ENCODE measurements at regions not wholly inside any gene's neighbourhood (a gene's known extent, or its start where the extent isn't known, plus 50 kb on each side); places are given as distances from the start of the nearest gene placed in this dataset.

DNA sequence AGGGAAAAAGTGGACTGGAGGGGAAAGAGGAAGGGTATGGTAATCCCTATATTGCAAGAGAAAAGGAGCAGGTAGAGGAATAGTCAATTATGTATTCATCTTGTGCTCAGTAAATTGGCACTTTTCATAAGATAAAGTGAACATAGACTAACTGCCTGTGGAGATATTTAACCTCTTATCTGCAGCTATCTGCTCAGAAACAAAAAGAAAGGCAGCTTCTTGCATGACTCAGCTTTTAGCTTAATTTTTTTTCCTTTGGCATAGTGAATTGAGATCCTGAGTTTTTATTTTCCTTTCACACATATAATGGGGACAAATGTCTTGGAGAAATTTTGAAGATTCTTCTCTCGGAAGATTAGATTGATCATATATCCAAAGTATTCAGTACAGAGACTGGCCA lies 127.6 kb upstream of the F3 start:
- no peaks in the 10 kb centered on the region for H3K27me3 Mint-ChIP-seq (ENCODE audit: insufficient read depth, unreplicated experiment)
- no peak for DNase-seq
- no peaks in the 10 kb centered on the region for H3K9me3 Mint-ChIP-seq (ENCODE audit: unreplicated experiment)
- H3K9me3 ChIP-seq = peaks cover 4% of the 10 kb centered on the region; the same call in 1 of the 2 replicates
- H3K36me3 ChIP-seq (ENCODE audit: control insufficient read depth, insufficient read depth, low read length) = no peaks in the 10 kb centered on the region
- H3K4me1 Mint-ChIP-seq (ENCODE audit: low read depth, unreplicated experiment) = peaks cover 10% of the 10 kb centered on the region
- H3K27ac Mint-ChIP-seq (ENCODE audit: unreplicated experiment) = no peak overlapping the region
- ChIA-PET POLR2A (no interaction called here), CTCF (no interaction called here)
- intact Hi-C loops (cut with micrococcal nuclease; ENCODE audit: unreplicated experiment) = no loop called here
- H3K4me1 ChIP-seq = peaks cover 14% of the 10 kb centered on the region; the same call in 1 of the 2 replicates
- TF ChIP-seq, protein P1, sequence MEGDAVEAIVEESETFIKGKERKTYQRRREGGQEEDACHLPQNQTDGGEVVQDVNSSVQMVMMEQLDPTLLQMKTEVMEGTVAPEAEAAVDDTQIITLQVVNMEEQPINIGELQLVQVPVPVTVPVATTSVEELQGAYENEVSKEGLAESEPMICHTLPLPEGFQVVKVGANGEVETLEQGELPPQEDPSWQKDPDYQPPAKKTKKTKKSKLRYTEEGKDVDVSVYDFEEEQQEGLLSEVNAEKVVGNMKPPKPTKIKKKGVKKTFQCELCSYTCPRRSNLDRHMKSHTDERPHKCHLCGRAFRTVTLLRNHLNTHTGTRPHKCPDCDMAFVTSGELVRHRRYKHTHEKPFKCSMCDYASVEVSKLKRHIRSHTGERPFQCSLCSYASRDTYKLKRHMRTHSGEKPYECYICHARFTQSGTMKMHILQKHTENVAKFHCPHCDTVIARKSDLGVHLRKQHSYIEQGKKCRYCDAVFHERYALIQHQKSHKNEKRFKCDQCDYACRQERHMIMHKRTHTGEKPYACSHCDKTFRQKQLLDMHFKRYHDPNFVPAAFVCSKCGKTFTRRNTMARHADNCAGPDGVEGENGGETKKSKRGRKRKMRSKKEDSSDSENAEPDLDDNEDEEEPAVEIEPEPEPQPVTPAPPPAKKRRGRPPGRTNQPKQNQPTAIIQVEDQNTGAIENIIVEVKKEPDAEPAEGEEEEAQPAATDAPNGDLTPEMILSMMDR (IDR thresholded peaks at IDR 0.05; ENCODE audit: insufficient read depth in 1 of 2, low read depth in 1 of 2, low read length in 1 of 2, severe bottlenecking in 1 of 2, unreplicated experiment in 1 of 2) = no peak
- H3K4me3 Mint-ChIP-seq (ENCODE audit: unreplicated experiment) = no peak overlapping the region
- no peaks in the 10 kb centered on the region for H3K27me3 ChIP-seq (replicated peaks; ENCODE audit: control insufficient read depth, insufficient read depth, low read length)
- BruUV-seq (replicated peaks) = no TSS peak
- no peaks in the 10 kb centered on the region for H3K36me3 Mint-ChIP-seq (ENCODE audit: insufficient read depth, unreplicated experiment)
- no peak overlapping the region for H3K4me3 ChIP-seq (ENCODE audit: low read depth, low read length)

DNA sequence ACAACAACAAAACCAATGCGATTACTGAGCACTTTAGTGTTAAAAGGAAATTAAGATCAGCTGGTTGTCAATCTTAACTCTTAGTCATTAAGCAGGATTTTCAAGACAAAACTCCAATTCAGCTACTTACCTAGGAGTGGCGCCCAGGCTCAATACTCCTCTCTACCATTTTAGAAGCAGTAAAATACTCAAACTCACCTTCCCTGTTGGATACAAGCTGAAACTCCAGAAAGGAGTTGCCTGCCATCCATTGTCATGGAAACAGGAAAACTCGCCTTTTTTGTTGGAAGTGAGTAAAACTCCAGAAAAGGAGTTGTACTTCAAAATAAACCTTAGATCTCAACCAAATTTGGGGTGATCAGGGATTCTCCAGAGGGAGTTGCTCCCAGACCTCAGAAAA lies 127.0 kb upstream of the F3 start:
- TF ChIP-seq, protein P1 (IDR thresholded peaks at IDR 0.05; ENCODE audit: insufficient read depth in 1 of 2, low read depth in 1 of 2, low read length in 1 of 2, severe bottlenecking in 1 of 2, unreplicated experiment in 1 of 2) = no peak
- Histone ChIP-seq H3K4me3 (ENCODE audit: low read depth, low read length) (no peak overlapping the region), H3K36me3 (ENCODE audit: control insufficient read depth, insufficient read depth, low read length) (no peaks in the 10 kb centered on the region), H3K27me3 (replicated peaks; ENCODE audit: control insufficient read depth, insufficient read depth, low read length) (no peaks in the 10 kb centered on the region), H3K4me1 (peaks cover 14% of the 10 kb centered on the region; the same call in 1 of the 2 replicates), H3K9me3 (peaks cover 4% of the 10 kb centered on the region; the same call in 1 of the 2 replicates)
- Mint-ChIP-seq H3K27me3 (ENCODE audit: insufficient read depth, unreplicated experiment) (no peaks in the 10 kb centered on the region), H3K36me3 (ENCODE audit: insufficient read depth, unreplicated experiment) (no peaks in the 10 kb centered on the region), H3K27ac (ENCODE audit: unreplicated experiment) (peak overlapping the region; percentile 48), H3K9me3 (ENCODE audit: unreplicated experiment) (no peaks in the 10 kb centered on the region), H3K4me3 (ENCODE audit: unreplicated experiment) (no peak overlapping the region), H3K4me1 (ENCODE audit: low read depth, unreplicated experiment) (peaks cover 10% of the 10 kb centered on the region)
- no TSS peak for BruUV-seq (replicated peaks)
- POLR2A ChIA-PET = no interaction called here
- DNase-seq = no peak
- CTCF ChIA-PET = no interaction called here
- intact Hi-C loops (cut with micrococcal nuclease; ENCODE audit: unreplicated experiment) = no loop called here

DNA sequence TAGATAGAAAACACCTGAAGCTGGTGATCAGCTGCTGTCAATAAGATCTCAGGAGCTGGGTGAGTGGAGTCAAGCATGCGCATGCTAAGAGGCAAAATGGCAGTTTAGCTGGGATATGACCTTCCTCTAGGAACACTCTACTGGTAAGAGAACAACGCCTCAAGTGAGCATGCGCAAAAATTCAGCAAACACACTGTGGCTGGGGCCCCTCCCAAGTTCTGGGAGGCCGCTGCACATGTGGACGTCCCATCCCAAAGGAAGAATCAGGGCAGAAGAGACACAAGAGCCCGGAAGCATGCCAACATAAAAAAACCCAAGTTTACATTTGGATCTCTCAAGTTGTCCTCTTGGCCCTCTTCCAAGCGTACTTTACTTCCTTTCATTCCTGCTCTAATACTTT lies 126.3 kb upstream of the F3 start:
- no TSS peak for BruUV-seq (replicated peaks)
- Mint-ChIP-seq H3K4me1 (ENCODE audit: low read depth, unreplicated experiment) (peaks cover 10% of the 10 kb centered on the region), H3K27ac (ENCODE audit: unreplicated experiment) (peak overlapping the region; percentile 48), H3K9me3 (ENCODE audit: unreplicated experiment) (no peaks in the 10 kb centered on the region), H3K27me3 (ENCODE audit: insufficient read depth, unreplicated experiment) (no peaks in the 10 kb centered on the region), H3K4me3 (ENCODE audit: unreplicated experiment) (no peak overlapping the region), H3K36me3 (ENCODE audit: insufficient read depth, unreplicated experiment) (no peaks in the 10 kb centered on the region)
- Histone ChIP-seq H3K27me3 (replicated peaks; ENCODE audit: control insufficient read depth, insufficient read depth, low read length) (no peaks in the 10 kb centered on the region), H3K4me3 (ENCODE audit: low read depth, low read length) (no peak overlapping the region), H3K9me3 (peaks cover 4% of the 10 kb centered on the region; the same call in 1 of the 2 replicates), H3K4me1 (peaks cover 14% of the 10 kb centered on the region; the same call in 1 of the 2 replicates), H3K36me3 (ENCODE audit: control insufficient read depth, insufficient read depth, low read length) (no peaks in the 10 kb centered on the region)
- no peak for DNase-seq
- TF ChIP-seq, protein P1 (IDR thresholded peaks at IDR 0.05; ENCODE audit: insufficient read depth in 1 of 2, low read depth in 1 of 2, low read length in 1 of 2, severe bottlenecking in 1 of 2, unreplicated experiment in 1 of 2) = no peak
- intact Hi-C loops (cut with micrococcal nuclease; ENCODE audit: unreplicated experiment) = no loop called here
- POLR2A ChIA-PET = no interaction called here
- CTCF ChIA-PET = no interaction called here
